ENCODE measurements at regions not wholly inside any gene's neighbourhood (a gene's known extent, or its start where the extent isn't known, plus 50 kb on each side); places are given as distances from the start of the nearest gene placed in this dataset.
"Not testable (repeated sequence)": the region's sequence is repeated elsewhere in the genome, so short reads cannot be mapped to it uniquely, and the experiment has no call there.

DNA sequence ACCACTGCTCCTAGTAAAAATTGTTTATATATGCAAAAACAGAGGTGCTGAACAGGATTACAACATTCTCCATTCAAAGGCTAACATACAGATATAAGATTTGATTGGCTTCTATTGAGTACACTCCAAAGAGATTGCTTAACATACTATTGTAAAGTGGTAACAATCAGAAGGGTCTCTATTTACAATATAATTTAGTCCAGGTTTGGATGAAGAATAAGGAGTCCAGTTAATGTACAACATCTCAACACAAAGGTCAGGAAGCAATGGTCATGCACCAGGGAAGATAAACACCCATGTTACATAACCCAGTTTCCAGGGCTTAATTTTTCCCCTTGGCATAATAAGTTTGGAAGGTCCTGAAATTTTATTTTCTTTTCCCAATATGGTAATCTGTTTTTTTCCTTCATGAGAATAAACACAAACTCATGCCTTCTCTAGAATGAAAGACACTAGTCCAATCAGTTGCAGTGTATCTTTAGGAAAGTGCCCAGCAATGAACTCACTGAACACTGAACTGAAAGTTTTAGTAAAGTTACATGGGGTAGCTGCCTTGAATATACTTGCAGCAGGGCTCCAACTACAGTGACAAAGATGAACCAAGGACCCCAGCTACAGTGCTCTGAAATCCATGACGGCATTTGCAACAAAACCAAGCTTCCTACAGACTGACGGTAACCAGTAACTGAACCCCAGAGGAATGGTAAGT, 255.3 kb upstream of the GJE1 start:
- H3K27ac ChIP-seq (ENCODE audit: low read length, poor library complexity, severe bottlenecking): no peak overlapping the region
- H3K4me1 ChIP-seq (ENCODE audit: control insufficient read depth, insufficient read depth, low read depth, low read length): no peaks in the 10 kb centered on the region
- no peak overlapping the region for H2BK120ac ChIP-seq (ENCODE audit: low read depth, low read length)
- WGBS: 100% methylated on average over 1 of the region's 2 CpGs
- H3K36me3 ChIP-seq (ENCODE audit: control insufficient read depth in 1 of 2, insufficient read depth in 2 of 2, low read depth in 1 of 2, low read length in 2 of 2): no peaks in the 10 kb centered on the region
- H3K14ac ChIP-seq (ENCODE audit: low read length in 2 of 2): no peak overlapping the region
- no peak overlapping the region for H3K23ac ChIP-seq (ENCODE audit: low read length in 2 of 2)
- H3K9ac ChIP-seq (ENCODE audit: low read length): no peak overlapping the region
- no peak overlapping the region for H2BK12ac ChIP-seq (ENCODE audit: low read length in 2 of 2)
- H2BK5ac ChIP-seq (ENCODE audit: low read depth, low read length, poor library complexity, severe bottlenecking): no peak overlapping the region
- no peak overlapping the region for H2BK15ac ChIP-seq (ENCODE audit: low read depth, poor library complexity, severe bottlenecking)
- no peak overlapping the region for H3K18ac ChIP-seq (ENCODE audit: low read depth in 1 of 2, low read length in 2 of 2)
- H3K9me3 ChIP-seq (ENCODE audit: control insufficient read depth, low read length): no peaks in the 10 kb centered on the region
- H3K27me3 ChIP-seq (ENCODE audit: control insufficient read depth in 1 of 2, insufficient read depth in 1 of 2, low read length in 2 of 2): no peaks in the 10 kb centered on the region
- no peak overlapping the region for H3K4ac ChIP-seq (ENCODE audit: low read depth in 1 of 2, low read length in 2 of 2)
- no peak overlapping the region for H4K91ac ChIP-seq (ENCODE audit: low read length)
- H4K8ac ChIP-seq (ENCODE audit: low read length): no peak overlapping the region
- no peaks in the 10 kb centered on the region for H3K79me1 ChIP-seq (replicated peaks; ENCODE audit: low read length, poor library complexity, severe bottlenecking)
- H2AK5ac ChIP-seq (ENCODE audit: low read length, severe bottlenecking): no peak overlapping the region
- no peak overlapping the region for H3K4me2 ChIP-seq (ENCODE audit: low read length, poor library complexity, severe bottlenecking)
- DNase-seq: peak; percentile 23
- no peak overlapping the region for H2AFZ ChIP-seq (ENCODE audit: low read depth, low read length)
- no peak overlapping the region for H3K4me3 ChIP-seq (ENCODE audit: insufficient read depth in 1 of 2, low read depth in 1 of 2, low read length in 2 of 2)

DNA sequence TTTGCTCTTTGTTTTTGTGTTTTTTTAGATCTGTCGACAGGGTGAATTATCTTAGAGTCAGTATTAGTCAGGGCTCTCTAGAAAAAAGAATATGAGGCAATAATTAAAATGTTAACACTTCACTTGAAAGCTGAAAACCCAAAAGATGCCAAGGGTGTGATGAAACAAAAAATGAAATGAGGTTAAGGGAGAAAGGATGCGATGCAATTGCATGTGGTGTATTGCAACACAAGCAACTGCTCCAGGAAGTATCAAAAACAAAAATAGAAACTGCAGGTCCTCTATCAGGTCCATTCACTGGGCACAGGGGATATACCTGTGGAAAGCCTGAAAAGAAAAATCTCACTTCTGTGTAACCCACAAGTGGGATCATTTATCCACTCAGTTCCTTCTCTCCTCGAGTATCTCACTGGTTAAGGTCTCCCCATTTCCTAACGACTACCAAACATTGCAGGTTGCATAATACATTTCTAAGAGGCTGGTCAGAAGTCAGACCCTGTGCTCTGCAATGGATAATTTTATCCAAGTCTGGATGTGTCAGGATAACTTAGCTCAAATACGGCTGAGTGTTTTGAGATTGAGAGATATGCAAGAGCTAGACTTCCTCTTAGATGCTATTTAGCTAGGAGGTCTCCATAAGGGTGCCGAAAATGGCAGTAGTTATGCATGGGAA, 257.7 kb upstream of the GJE1 start:
- no peak overlapping the region for H3K4ac ChIP-seq (ENCODE audit: low read depth in 1 of 2, low read length in 2 of 2)
- H3K4me2 ChIP-seq (ENCODE audit: low read length, poor library complexity, severe bottlenecking): no peak overlapping the region
- no peak overlapping the region for H4K91ac ChIP-seq (ENCODE audit: low read length)
- DNase-seq: peak; percentile 51
- no peak overlapping the region for H3K27ac ChIP-seq (ENCODE audit: low read length, poor library complexity, severe bottlenecking)
- no peak overlapping the region for H3K18ac ChIP-seq (ENCODE audit: low read depth in 1 of 2, low read length in 2 of 2)
- H3K4me1 ChIP-seq (ENCODE audit: control insufficient read depth, insufficient read depth, low read depth, low read length): no peaks in the 10 kb centered on the region
- 90% methylated on average over 6 of the region's 6 CpGs for WGBS
- no peaks in the 10 kb centered on the region for H3K36me3 ChIP-seq (ENCODE audit: control insufficient read depth in 1 of 2, insufficient read depth in 2 of 2, low read depth in 1 of 2, low read length in 2 of 2)
- H3K4me3 ChIP-seq (ENCODE audit: insufficient read depth in 1 of 2, low read depth in 1 of 2, low read length in 2 of 2): no peak overlapping the region
- no peak overlapping the region for H2BK120ac ChIP-seq (ENCODE audit: low read depth, low read length)
- no peak overlapping the region for H3K23ac ChIP-seq (ENCODE audit: low read length in 2 of 2)
- H3K9me3 ChIP-seq (ENCODE audit: control insufficient read depth, low read length): no peaks in the 10 kb centered on the region
- no peak overlapping the region for H2BK12ac ChIP-seq (ENCODE audit: low read length in 2 of 2)
- no peaks in the 10 kb centered on the region for H3K27me3 ChIP-seq (ENCODE audit: control insufficient read depth in 1 of 2, insufficient read depth in 1 of 2, low read length in 2 of 2)
- H3K14ac ChIP-seq (ENCODE audit: low read length in 2 of 2): no peak overlapping the region
- H2AFZ ChIP-seq (ENCODE audit: low read depth, low read length): no peak overlapping the region
- no peaks in the 10 kb centered on the region for H3K79me1 ChIP-seq (replicated peaks; ENCODE audit: low read length, poor library complexity, severe bottlenecking)
- no peak overlapping the region for H2AK5ac ChIP-seq (ENCODE audit: low read length, severe bottlenecking)
- H3K9ac ChIP-seq (ENCODE audit: low read length): no peak overlapping the region
- no peak overlapping the region for H2BK5ac ChIP-seq (ENCODE audit: low read depth, low read length, poor library complexity, severe bottlenecking)
- H4K8ac ChIP-seq (ENCODE audit: low read length): no peak overlapping the region
- H2BK15ac ChIP-seq (ENCODE audit: low read depth, poor library complexity, severe bottlenecking): no peak overlapping the region

DNA sequence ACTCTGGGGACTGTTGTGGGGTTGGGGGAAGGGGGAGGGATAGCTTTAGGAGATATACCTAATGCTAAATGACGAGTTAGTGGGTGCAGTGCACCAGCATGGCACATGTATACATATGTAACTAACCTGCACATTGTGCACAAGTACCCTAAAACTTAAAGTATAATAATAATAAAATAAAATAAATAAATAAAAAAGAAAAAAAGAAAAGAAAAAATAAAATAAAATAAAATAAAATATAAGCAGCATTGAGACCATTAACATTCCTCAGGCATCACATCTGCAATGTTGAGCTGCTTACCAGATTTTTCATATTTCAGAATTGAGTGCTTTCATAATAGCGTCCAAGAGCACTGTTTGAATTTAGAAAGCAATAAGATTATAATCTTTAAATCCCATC, 263.2 kb upstream of the GJE1 start:
- not testable (repeated sequence) for H3K79me1 ChIP-seq (replicated peaks; ENCODE audit: low read length, poor library complexity, severe bottlenecking); H3K23ac ChIP-seq (ENCODE audit: low read length in 2 of 2); H2BK120ac ChIP-seq (ENCODE audit: low read depth, low read length); H3K4ac ChIP-seq (ENCODE audit: low read depth in 1 of 2, low read length in 2 of 2); H3K18ac ChIP-seq (ENCODE audit: low read depth in 1 of 2, low read length in 2 of 2); H3K4me1 ChIP-seq (ENCODE audit: control insufficient read depth, insufficient read depth, low read depth, low read length); H3K4me3 ChIP-seq (ENCODE audit: insufficient read depth in 1 of 2, low read depth in 1 of 2, low read length in 2 of 2); H3K27ac ChIP-seq (ENCODE audit: low read length, poor library complexity, severe bottlenecking); H2AFZ ChIP-seq (ENCODE audit: low read depth, low read length); H3K9me3 ChIP-seq (ENCODE audit: control insufficient read depth, low read length); H2AK5ac ChIP-seq (ENCODE audit: low read length, severe bottlenecking); H3K14ac ChIP-seq (ENCODE audit: low read length in 2 of 2); H3K27me3 ChIP-seq (ENCODE audit: control insufficient read depth in 1 of 2, insufficient read depth in 1 of 2, low read length in 2 of 2); H4K91ac ChIP-seq (ENCODE audit: low read length); H2BK15ac ChIP-seq (ENCODE audit: low read depth, poor library complexity, severe bottlenecking); H3K4me2 ChIP-seq (ENCODE audit: low read length, poor library complexity, severe bottlenecking); DNase-seq; H3K36me3 ChIP-seq (ENCODE audit: control insufficient read depth in 1 of 2, insufficient read depth in 2 of 2, low read depth in 1 of 2, low read length in 2 of 2); H2BK5ac ChIP-seq (ENCODE audit: low read depth, low read length, poor library complexity, severe bottlenecking); H4K8ac ChIP-seq (ENCODE audit: low read length); H2BK12ac ChIP-seq (ENCODE audit: low read length in 2 of 2); H3K9ac ChIP-seq (ENCODE audit: low read length)
- WGBS: no CpG with 5 or more reads among the region's 2 CpGs

- Histone ChIP-seq H2AFZ (ENCODE audit: low read depth, low read length) (no peak overlapping the region), H3K4ac (ENCODE audit: low read depth in 1 of 2, low read length in 2 of 2) (no peak overlapping the region), H3K9ac (ENCODE audit: low read length) (no peak overlapping the region), H3K14ac (ENCODE audit: low read length in 2 of 2) (no peak overlapping the region), H2AK5ac (ENCODE audit: low read length, severe bottlenecking) (no peak overlapping the region), H3K4me2 (ENCODE audit: low read length, poor library complexity, severe bottlenecking) (no peak overlapping the region), H3K18ac (ENCODE audit: low read depth in 1 of 2, low read length in 2 of 2) (no peak overlapping the region), H2BK15ac (ENCODE audit: low read depth, poor library complexity, severe bottlenecking) (no peak overlapping the region), H2BK12ac (ENCODE audit: low read length in 2 of 2) (no peak overlapping the region), H3K79me1 (replicated peaks; ENCODE audit: low read length, poor library complexity, severe bottlenecking) (no peaks in the 10 kb centered on the region), H2BK5ac (ENCODE audit: low read depth, low read length, poor library complexity, severe bottlenecking) (no peak overlapping the region), H3K4me3 (ENCODE audit: insufficient read depth in 1 of 2, low read depth in 1 of 2, low read length in 2 of 2) (no peak overlapping the region), H4K91ac (ENCODE audit: low read length) (no peak overlapping the region), H3K23ac (ENCODE audit: low read length in 2 of 2) (no peak overlapping the region), H4K8ac (ENCODE audit: low read length) (no peak overlapping the region), H3K27ac (ENCODE audit: low read length, poor library complexity, severe bottlenecking) (no peak overlapping the region), H3K36me3 (ENCODE audit: control insufficient read depth in 1 of 2, insufficient read depth in 2 of 2, low read depth in 1 of 2, low read length in 2 of 2) (no peaks in the 10 kb centered on the region), H3K4me1 (ENCODE audit: control insufficient read depth, insufficient read depth, low read depth, low read length) (no peaks in the 10 kb centered on the region), H2BK120ac (ENCODE audit: low read depth, low read length) (no peak overlapping the region), H3K9me3 (ENCODE audit: control insufficient read depth, low read length) (no peaks in the 10 kb centered on the region), H3K27me3 (ENCODE audit: control insufficient read depth in 1 of 2, insufficient read depth in 1 of 2, low read length in 2 of 2) (no peaks in the 10 kb centered on the region)
- DNase-seq: no peak
- 95% methylated on average over 4 of the region's 6 CpGs for whole genome bisulfite sequencing
These were observed 265.0 kb upstream of the GJE1 start for GRCh38 chr6:141867767-141868166.
